ENCODE measurements at regions not wholly inside any gene's neighbourhood (a gene's known extent, or its start where the extent isn't known, plus 50 kb on each side); places are given as distances from the start of the nearest gene placed in this dataset.

DNA sequence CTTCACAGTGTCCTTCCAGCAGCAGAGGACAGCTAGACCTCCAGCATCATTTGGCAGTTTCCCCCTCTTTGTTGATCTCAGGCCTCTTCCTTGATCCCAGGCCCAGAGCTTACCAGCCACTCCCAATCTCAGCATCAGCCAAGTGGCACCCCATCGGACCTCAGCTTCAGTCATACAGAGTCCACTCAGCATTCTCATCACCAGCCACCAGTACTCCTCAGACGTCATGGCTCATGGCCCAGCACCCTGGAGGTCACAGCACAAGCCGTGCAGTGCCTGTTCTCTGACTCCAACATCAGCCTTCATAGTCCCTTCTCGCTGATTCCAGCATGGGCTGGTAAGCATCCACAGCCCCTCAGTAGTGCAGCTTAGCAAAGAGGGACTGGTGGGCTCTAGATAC, 487.6 kb upstream of the DAB1 start:
- DNase-seq = no peak
- Mint-ChIP-seq H3K27me3 (ENCODE audit: insufficient read depth) (no peaks in the 10 kb centered on the region), H3K4me1 (ENCODE audit: low read depth) (no peaks in the 10 kb centered on the region), H3K27ac (no peak overlapping the region), H3K4me3 (no peak overlapping the region), H3K9me3 (peaks cover 42% of the 10 kb centered on the region), H3K36me3 (ENCODE audit: low read depth) (no peaks in the 10 kb centered on the region)
- TF ChIP-seq, protein P1, sequence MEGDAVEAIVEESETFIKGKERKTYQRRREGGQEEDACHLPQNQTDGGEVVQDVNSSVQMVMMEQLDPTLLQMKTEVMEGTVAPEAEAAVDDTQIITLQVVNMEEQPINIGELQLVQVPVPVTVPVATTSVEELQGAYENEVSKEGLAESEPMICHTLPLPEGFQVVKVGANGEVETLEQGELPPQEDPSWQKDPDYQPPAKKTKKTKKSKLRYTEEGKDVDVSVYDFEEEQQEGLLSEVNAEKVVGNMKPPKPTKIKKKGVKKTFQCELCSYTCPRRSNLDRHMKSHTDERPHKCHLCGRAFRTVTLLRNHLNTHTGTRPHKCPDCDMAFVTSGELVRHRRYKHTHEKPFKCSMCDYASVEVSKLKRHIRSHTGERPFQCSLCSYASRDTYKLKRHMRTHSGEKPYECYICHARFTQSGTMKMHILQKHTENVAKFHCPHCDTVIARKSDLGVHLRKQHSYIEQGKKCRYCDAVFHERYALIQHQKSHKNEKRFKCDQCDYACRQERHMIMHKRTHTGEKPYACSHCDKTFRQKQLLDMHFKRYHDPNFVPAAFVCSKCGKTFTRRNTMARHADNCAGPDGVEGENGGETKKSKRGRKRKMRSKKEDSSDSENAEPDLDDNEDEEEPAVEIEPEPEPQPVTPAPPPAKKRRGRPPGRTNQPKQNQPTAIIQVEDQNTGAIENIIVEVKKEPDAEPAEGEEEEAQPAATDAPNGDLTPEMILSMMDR (IDR thresholded peaks at IDR 0.05) = no peak

DNA sequence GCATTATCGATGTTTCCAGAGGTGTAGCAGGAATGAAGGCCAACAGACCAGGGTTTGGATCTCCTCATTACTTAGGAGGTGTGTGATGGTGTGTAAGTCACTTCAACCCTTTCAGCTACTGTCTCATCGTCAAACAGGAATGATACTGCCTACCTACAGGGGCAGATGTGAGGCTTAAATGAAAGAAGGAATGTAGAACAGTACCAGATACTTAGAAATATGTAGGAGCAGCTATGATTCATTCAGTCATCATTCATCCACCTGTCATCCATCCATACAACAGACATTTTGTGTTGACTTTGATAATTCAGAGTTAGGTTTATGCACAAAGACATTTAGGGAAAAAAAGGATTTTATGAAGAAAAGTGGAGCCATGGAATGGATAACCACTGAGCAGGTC, 486.9 kb upstream of the DAB1 start:
- H3K4me3 Mint-ChIP-seq = no peak overlapping the region
- H3K4me1 Mint-ChIP-seq (ENCODE audit: low read depth) = no peaks in the 10 kb centered on the region
- TF ChIP-seq, protein P1 (IDR thresholded peaks at IDR 0.05) = no peak
- H3K27me3 Mint-ChIP-seq (ENCODE audit: insufficient read depth) = no peaks in the 10 kb centered on the region
- no peak overlapping the region for H3K27ac Mint-ChIP-seq
- H3K36me3 Mint-ChIP-seq (ENCODE audit: low read depth) = no peaks in the 10 kb centered on the region
- no peak for DNase-seq
- peaks cover 42% of the 10 kb centered on the region for H3K9me3 Mint-ChIP-seq

DNA sequence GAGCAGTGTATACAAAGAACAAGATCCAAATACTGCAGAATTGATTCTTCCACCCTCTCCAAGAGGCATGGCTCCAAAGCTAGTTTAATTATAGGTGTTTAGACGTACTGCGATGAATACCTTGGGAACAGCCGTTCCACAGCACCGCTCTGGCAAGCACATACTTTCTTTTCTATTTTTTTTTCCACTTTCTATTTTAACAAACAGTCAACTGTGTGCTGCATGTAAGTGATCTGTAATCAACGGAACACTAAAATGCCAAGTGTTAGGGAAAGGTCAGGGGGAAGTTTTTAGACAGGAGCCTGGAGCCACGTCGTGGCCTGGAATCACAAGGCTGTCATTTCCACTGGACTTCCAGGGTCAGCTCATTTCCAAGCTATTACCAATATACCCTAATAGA, 486.4 kb upstream of the DAB1 start:
- no peaks in the 10 kb centered on the region for H3K4me1 Mint-ChIP-seq (ENCODE audit: low read depth)
- peaks cover 42% of the 10 kb centered on the region for H3K9me3 Mint-ChIP-seq
- H3K27me3 Mint-ChIP-seq (ENCODE audit: insufficient read depth) = no peaks in the 10 kb centered on the region
- H3K27ac Mint-ChIP-seq = no peak overlapping the region
- H3K4me3 Mint-ChIP-seq = no peak overlapping the region
- no peaks in the 10 kb centered on the region for H3K36me3 Mint-ChIP-seq (ENCODE audit: low read depth)
- TF ChIP-seq, protein P1 (IDR thresholded peaks at IDR 0.05) = no peak
- no peak for DNase-seq

DNA sequence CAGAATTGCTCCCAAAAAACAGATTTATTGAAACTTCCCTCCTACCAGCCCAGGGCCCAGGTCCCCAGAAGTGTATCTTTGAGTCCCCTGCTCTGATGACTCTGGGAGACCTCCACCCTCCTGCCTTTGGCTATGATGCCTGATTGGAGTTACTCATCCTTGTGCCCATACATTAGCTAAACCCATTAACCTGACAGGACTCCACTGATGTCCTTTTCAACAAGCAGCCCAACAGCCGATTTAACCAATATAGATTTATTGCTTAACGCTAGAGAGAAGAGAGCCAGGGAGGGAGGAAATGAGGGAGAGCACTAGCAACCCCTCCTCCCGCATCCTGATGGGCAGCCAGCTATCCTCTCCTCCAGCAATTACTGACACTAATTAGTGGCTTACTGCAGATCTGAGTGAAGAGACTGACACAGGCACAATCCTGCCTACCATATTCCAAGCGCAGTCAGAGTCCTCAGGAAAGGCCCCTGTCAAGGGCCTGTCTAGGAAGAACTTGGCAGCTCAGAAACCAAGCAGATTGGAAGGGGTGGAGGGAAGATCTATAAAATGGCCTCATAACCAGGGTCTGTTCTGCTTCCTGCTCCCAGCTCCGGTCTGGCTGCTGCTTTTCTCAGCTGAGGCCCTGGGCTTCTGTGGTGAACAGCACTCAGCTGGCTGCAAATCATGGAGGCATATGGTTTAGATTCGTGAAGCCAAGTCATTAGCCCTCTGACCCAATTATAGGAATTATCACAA, 484.5 kb upstream of the DAB1 start:
- no peak overlapping the region for H3K27ac Mint-ChIP-seq
- no peaks in the 10 kb centered on the region for H3K36me3 Mint-ChIP-seq (ENCODE audit: low read depth)
- no peak for DNase-seq
- peaks cover 34% of the 10 kb centered on the region for H3K9me3 Mint-ChIP-seq
- no peaks in the 10 kb centered on the region for H3K27me3 Mint-ChIP-seq (ENCODE audit: insufficient read depth)
- no peak overlapping the region for H3K4me3 Mint-ChIP-seq
- TF ChIP-seq, protein P1 (IDR thresholded peaks at IDR 0.05) = no peak
- no peaks in the 10 kb centered on the region for H3K4me1 Mint-ChIP-seq (ENCODE audit: low read depth)

DNA sequence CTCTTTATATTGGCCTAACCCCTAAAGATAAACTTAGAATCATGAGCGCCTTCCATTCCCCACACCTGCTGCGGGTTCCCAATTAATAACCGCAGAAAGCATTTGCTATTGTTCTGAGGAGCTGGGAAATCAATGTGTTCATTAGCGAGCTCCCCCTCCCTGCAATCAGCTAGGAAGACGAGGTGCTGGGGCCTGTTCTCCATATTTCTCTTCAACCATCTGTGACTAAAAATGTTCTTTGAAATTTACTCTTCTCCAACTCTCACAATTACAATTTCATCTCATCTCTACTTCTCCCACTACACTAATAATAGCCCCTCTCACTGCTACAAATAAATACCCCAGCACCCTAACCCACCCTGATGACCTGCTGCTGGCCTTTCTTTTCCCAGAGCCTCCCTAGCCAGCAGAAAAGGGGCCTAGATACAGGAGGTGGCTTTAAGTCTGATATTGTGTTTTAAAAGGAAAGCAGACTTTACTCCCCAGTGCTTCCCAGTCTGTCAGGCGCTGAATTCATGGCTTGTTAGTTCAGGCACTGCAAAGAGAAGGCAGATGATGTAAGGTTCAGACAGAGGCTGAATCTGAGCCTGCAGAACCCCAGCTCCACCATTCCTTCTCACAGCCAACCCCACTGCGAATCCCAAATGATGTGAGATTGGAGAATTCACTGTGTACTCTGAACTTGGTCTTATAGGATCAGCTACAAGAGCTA, 477.5 kb upstream of the DAB1 start:
- Mint-ChIP-seq H3K36me3 (ENCODE audit: low read depth) (no peaks in the 10 kb centered on the region), H3K4me1 (ENCODE audit: low read depth) (no peaks in the 10 kb centered on the region), H3K9me3 (peaks cover 21% of the 10 kb centered on the region), H3K27ac (no peak overlapping the region), H3K4me3 (no peak overlapping the region), H3K27me3 (ENCODE audit: insufficient read depth) (no peaks in the 10 kb centered on the region)
- DNase-seq = no peak
- TF ChIP-seq, protein P1 (IDR thresholded peaks at IDR 0.05) = no peak

Measured in HFFc6 (cell line).